Karpas-422 (cell line): ENCODE measurements at regions not wholly inside any gene's neighbourhood (a gene's known extent, or its start where the extent isn't known, plus 50 kb on each side); places are given as distances from the start of the nearest gene placed in this dataset.

Experiments used
- DNase-seq: peaks from one replicate; pipeline ENCODE4 v3.0.0-alpha.2; 2015
- H2AFZ ChIP-seq: fragments of 200-600 bp; sonication (generic); 2 replicates; pipeline ENCODE4 v1.6.1; 2014; ENCODE audit warnings: antibody characterized with exemption, low read length, mixed read lengths
- H3K27ac ChIP-seq: fragments of 200-600 bp; sonication (generic); 2 replicates; pipeline ENCODE4 v1.5.1; 2014; ENCODE audit warnings: mild to moderate bottlenecking, low read length, moderate library complexity
- H3K27me3 ChIP-seq: fragments of 200-600 bp; sonication (generic); 2 replicates; pipeline ENCODE4 v1.6.1; 2014; ENCODE audit warnings: low read length, mixed read lengths
- H3K36me3 ChIP-seq: fragments of 200-600 bp; sonication (generic); 2 replicates; pipeline ENCODE4 v1.6.1; 2014; ENCODE audit warnings: low read length, mixed read lengths; ENCODE audit not compliant: insufficient read depth
- H3K4me1 ChIP-seq: fragments of 200-600 bp; sonication (generic); 2 replicates; pipeline ENCODE4 v1.6.1; 2014; ENCODE audit warnings: mild to moderate bottlenecking, low read length, mixed read lengths
- H3K4me2 ChIP-seq: fragments of 200-600 bp; sonication (generic); 2 replicates; pipeline ENCODE4 v1.6.1; 2014; ENCODE audit warnings: low read length, low read depth, mild to moderate bottlenecking; ENCODE audit not compliant: poor library complexity, severe bottlenecking
- H3K4me3 ChIP-seq: fragments of 200-600 bp; sonication (generic); 2 replicates; pipeline ENCODE4 v1.5.1; 2014; ENCODE audit warnings: mild to moderate bottlenecking, antibody characterized with exemption, low read length, mixed read lengths
- H3K79me2 ChIP-seq: fragments of 200-600 bp; sonication (generic); 2 replicates; pipeline ENCODE4 v1.6.1; 2014; ENCODE audit warnings: mild to moderate bottlenecking, low read length, mixed read lengths
- H3K9ac ChIP-seq: fragments of 200-600 bp; sonication (generic); 2 replicates; pipeline ENCODE4 v1.6.0; 2014; ENCODE audit warnings: low read length
- H3K9me2 ChIP-seq: fragments of 200-600 bp; sonication (generic), shearing (Covaris generic); replicated peaks from 2 replicates; pipeline ENCODE4 v1.6.0; 2014; ENCODE audit warnings: mild to moderate bottlenecking, low read length, moderate library complexity; ENCODE audit not compliant: insufficient read depth
- H3K9me3 ChIP-seq: fragments of 300-700, 200-600 bp; sonication (generic); 2 replicates; pipeline ENCODE4 v1.6.1; 2014; ENCODE audit warnings: low read length, mixed read lengths
- H4K20me1 ChIP-seq: fragments of 200-600 bp; sonication (generic); 2 replicates; pipeline ENCODE4 v1.6.1; 2014; ENCODE audit warnings: mild to moderate bottlenecking, antibody characterized with exemption, low read length, low read depth; ENCODE audit not compliant: insufficient read depth

GRCh38 chrX:102067966-102068723, 57.3 kb upstream of the TCEAL2 start:
- Histone ChIP-seq H3K79me2 (no peaks in the 10 kb centered on the region), H3K9ac (no peak overlapping the region), H3K4me1 (no peaks in the 10 kb centered on the region), H3K36me3 (no peaks in the 10 kb centered on the region), H3K9me3 (no peaks in the 10 kb centered on the region; the same call in none of the 2 replicates), H4K20me1 (no peaks in the 10 kb centered on the region), H2AFZ (no peak overlapping the region), H3K9me2 (no peaks in the 10 kb centered on the region), H3K27me3 (no peaks in the 10 kb centered on the region), H3K4me2 (no peak overlapping the region), H3K27ac (no peak overlapping the region), H3K4me3 (no peak overlapping the region)
- peak; percentile 74 for DNase-seq

- Histone ChIP-seq H4K20me1 (no peaks in the 10 kb centered on the region), H3K4me1 (no peaks in the 10 kb centered on the region), H3K9ac (no peak overlapping the region), H2AFZ (no peak overlapping the region), H3K4me3 (no peak overlapping the region), H3K9me2 (no peaks in the 10 kb centered on the region), H3K27me3 (no peaks in the 10 kb centered on the region), H3K36me3 (no peaks in the 10 kb centered on the region), H3K27ac (no peak overlapping the region), H3K4me2 (no peak overlapping the region), H3K9me3 (no peaks in the 10 kb centered on the region; the same call in none of the 2 replicates), H3K79me2 (no peaks in the 10 kb centered on the region)
- DNase-seq, result no peak
Observed at GRCh38 chrX:102063445-102064074, 61.9 kb upstream of the TCEAL2 start.

DNA sequence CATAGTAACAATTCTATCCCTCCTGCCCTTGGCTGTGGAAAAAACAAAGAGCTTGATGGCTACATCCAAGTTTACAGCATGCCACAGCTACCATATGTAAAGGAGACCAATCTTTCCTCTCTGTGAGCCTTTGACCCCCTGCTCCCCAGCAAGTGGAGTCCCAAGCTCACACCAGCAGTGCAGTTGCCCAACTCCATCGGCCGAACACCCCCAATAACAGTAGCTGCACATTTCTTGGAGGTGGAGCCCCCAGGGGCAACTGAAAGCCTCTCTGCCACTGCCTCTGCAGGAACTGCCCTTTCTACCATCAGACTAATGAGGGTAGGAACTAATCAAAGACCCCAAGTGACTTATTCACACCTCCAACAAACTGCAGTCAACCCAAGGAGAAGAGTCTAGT, 81.0 kb upstream of the TCEAL2 start:
- no peak overlapping the region for H3K4me2 ChIP-seq
- H3K79me2 ChIP-seq, result no peaks in the 10 kb centered on the region
- no peak overlapping the region for H3K27ac ChIP-seq
- H3K36me3 ChIP-seq, result no peaks in the 10 kb centered on the region
- H2AFZ ChIP-seq, result no peak overlapping the region
- DNase-seq, result no peak
- no peaks in the 10 kb centered on the region for H4K20me1 ChIP-seq
- H3K9me3 ChIP-seq, result no peaks in the 10 kb centered on the region
- H3K4me3 ChIP-seq, result no peak overlapping the region
- H3K27me3 ChIP-seq, result no peaks in the 10 kb centered on the region
- no peaks in the 10 kb centered on the region for H3K4me1 ChIP-seq
- no peak overlapping the region for H3K9ac ChIP-seq
- H3K9me2 ChIP-seq, result no peaks in the 10 kb centered on the region

- Histone ChIP-seq H2AFZ (no peak overlapping the region), H3K4me1 (no peaks in the 10 kb centered on the region), H3K9me2 (no peaks in the 10 kb centered on the region), H3K9me3 (no peaks in the 10 kb centered on the region), H3K27me3 (no peaks in the 10 kb centered on the region), H3K36me3 (no peaks in the 10 kb centered on the region), H3K4me2 (no peak overlapping the region), H3K27ac (no peak overlapping the region), H4K20me1 (no peaks in the 10 kb centered on the region), H3K79me2 (no peaks in the 10 kb centered on the region), H3K9ac (no peak overlapping the region), H3K4me3 (no peak overlapping the region)
- no peak for DNase-seq
Observed at GRCh38 chrX:102043380-102043779, 82.1 kb upstream of the TCEAL2 start.

GRCh38 chrX:102042372-102043325, 82.8 kb upstream of the TCEAL2 start:
- Histone ChIP-seq H4K20me1 (no peaks in the 10 kb centered on the region), H3K4me2 (no peak overlapping the region), H3K9me2 (no peaks in the 10 kb centered on the region), H3K27me3 (no peaks in the 10 kb centered on the region), H3K27ac (no peak overlapping the region), H3K4me3 (no peak overlapping the region), H3K36me3 (no peaks in the 10 kb centered on the region), H3K4me1 (no peaks in the 10 kb centered on the region), H3K9ac (no peak overlapping the region), H2AFZ (no peak overlapping the region), H3K79me2 (no peaks in the 10 kb centered on the region), H3K9me3 (no peaks in the 10 kb centered on the region)
- DNase-seq, result no peak

GRCh38 chrX:102029026-102029425, 96.5 kb upstream of the TCEAL2 start:
- H4K20me1 ChIP-seq, result no peaks in the 10 kb centered on the region
- no peak for DNase-seq
- H3K27ac ChIP-seq, result no peak overlapping the region
- no peak overlapping the region for H3K4me2 ChIP-seq
- H2AFZ ChIP-seq, result no peak overlapping the region
- H3K36me3 ChIP-seq, result no peaks in the 10 kb centered on the region
- no peaks in the 10 kb centered on the region; the same call in 1 of the 2 replicates for H3K9me2 ChIP-seq
- H3K4me1 ChIP-seq, result no peaks in the 10 kb centered on the region
- H3K4me3 ChIP-seq, result no peak overlapping the region
- H3K9me3 ChIP-seq, result peaks cover 13% of the 10 kb centered on the region
- no peaks in the 10 kb centered on the region for H3K27me3 ChIP-seq
- no peaks in the 10 kb centered on the region for H3K79me2 ChIP-seq
- no peak overlapping the region for H3K9ac ChIP-seq

DNA sequence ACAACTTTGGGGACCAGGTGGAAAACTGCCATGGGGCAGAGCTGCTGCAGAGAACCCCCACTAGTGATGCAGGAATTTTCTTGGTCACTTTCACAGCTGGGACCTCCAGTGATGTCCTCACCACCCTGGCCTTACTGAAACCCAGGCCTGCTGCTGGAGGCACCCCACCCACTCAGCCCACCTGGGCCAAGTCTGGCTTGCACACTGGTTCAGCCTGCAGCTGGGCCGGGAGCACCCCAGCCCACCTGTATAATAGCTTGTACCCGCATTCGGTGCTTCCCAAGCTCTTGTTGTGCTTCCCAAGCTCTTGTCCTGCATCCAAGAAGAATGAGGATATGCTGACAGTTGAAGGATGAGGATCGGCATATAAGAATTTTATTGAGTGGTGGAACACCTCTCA, 86.4 kb upstream of the ZMAT1 start:
- H3K9me2 ChIP-seq, result no peaks in the 10 kb centered on the region
- H4K20me1 ChIP-seq, result no peaks in the 10 kb centered on the region
- no peak overlapping the region for H3K27ac ChIP-seq
- DNase-seq, result no peak
- no peaks in the 10 kb centered on the region for H3K27me3 ChIP-seq
- no peak overlapping the region for H2AFZ ChIP-seq
- H3K9me3 ChIP-seq, result peaks cover 20% of the 10 kb centered on the region
- no peaks in the 10 kb centered on the region for H3K36me3 ChIP-seq
- no peaks in the 10 kb centered on the region for H3K4me1 ChIP-seq
- no peaks in the 10 kb centered on the region for H3K79me2 ChIP-seq
- H3K9ac ChIP-seq, result no peak overlapping the region
- H3K4me3 ChIP-seq, result no peak overlapping the region
- H3K4me2 ChIP-seq, result no peak overlapping the region

- no peak for DNase-seq
- Histone ChIP-seq H3K4me1 (no peaks in the 10 kb centered on the region), H3K27me3 (no peaks in the 10 kb centered on the region), H3K9me2 (no peaks in the 10 kb centered on the region), H3K27ac (no peak overlapping the region), H4K20me1 (no peaks in the 10 kb centered on the region), H3K79me2 (no peaks in the 10 kb centered on the region), H3K9me3 (no peaks in the 10 kb centered on the region), H3K4me2 (no peak overlapping the region), H3K4me3 (no peak overlapping the region), H3K36me3 (no peaks in the 10 kb centered on the region), H3K9ac (no peak overlapping the region), H2AFZ (no peak overlapping the region)
Observed at GRCh38 chrX:102008901-102009300, 77.1 kb upstream of the ZMAT1 start.
